Vagina (tissue), 2 donors: ENCODE measurements at regions not wholly inside any gene's neighbourhood (a gene's known extent, or its start where the extent isn't known, plus 50 kb on each side); places are given as distances from the start of the nearest gene placed in this dataset.
"Not testable (repeated sequence)": the region's sequence is repeated elsewhere in the genome, so short reads cannot be mapped to it uniquely, and the experiment has no call there.

ENCODE experiments used
- DNase-seq, 2 donors: peaks; one replicate each; pipeline ENCODE4 v3.0.0-alpha.2; 2017; ENCODE audit errors: extremely low spot score in 2 of 2
- H3K27ac ChIP-seq: fragments of 200-600 bp; sonication (generic); one replicate; pipeline ENCODE4 v1.5.1; 2019
- H3K27me3 ChIP-seq: fragments of 200-600 bp; sonication (generic); one replicate; pipeline ENCODE4 v1.5.1; 2019
- H3K36me3 ChIP-seq, 2 donors: fragments of 200-600 bp; sonication (generic); one replicate each; pipeline ENCODE4 v1.5.1; 2017 to 2019
- H3K4me1 ChIP-seq: fragments of 200-600 bp; sonication (generic); one replicate; pipeline ENCODE4 v1.5.1; 2019
- H3K4me3 ChIP-seq, 2 donors: fragments of 200-600 bp; sonication (generic); 1 replicate in 1 of 2; 2 replicates in 1 of 2; pipeline ENCODE4 v1.5.1; 2016 to 2019
- H3K9me3 ChIP-seq: fragments of 200-600 bp; sonication (generic); one replicate; pipeline ENCODE4 v1.5.1; 2019
- CTCF ChIP-seq, 3 experiments: fragments of 450-650 bp in 2 of 3; fragments of 200-600 bp in 1 of 3; sonication (generic) in 1 of 3; IDR thresholded peaks; one replicate each; pipeline ENCODE4 v1.5.1; 2017 to 2019; ENCODE audit warnings: antibody characterized with exemption in 3 of 3, mild to moderate bottlenecking in 2 of 3, moderate library complexity in 2 of 3
- POLR2A ChIP-seq, 2 donors: fragments of 450-650 bp; IDR thresholded peaks; one replicate each; pipeline ENCODE4 v1.6.1; 2017; ENCODE audit warnings: antibody characterized with exemption in 2 of 2, mild to moderate bottlenecking in 2 of 2, moderate library complexity in 2 of 2
- POLR2AphosphoS5 ChIP-seq, 2 donors: sonication (generic); formaldehyde crosslinking; IDR thresholded peaks; one replicate each; pipeline ENCODE4 v1.9.0; 2017; ENCODE audit warnings: antibody characterized with exemption in 2 of 2, mild to moderate bottlenecking in 2 of 2, low read depth in 1 of 2; ENCODE audit not compliant: insufficient read depth in 1 of 2
- intact Hi-C: fragments of 100-400 bp; cut with DNase I; formaldehyde crosslinking; loops from one replicate; pipeline ENCODE4 v1.15.1; 2023

GRCh38 chr12:126963825-126964224 is 1303.1 kb upstream of the TMEM132C start:
- Histone ChIP-seq H3K4me1 (no peaks in the 10 kb centered on the region), H3K36me3 (no peaks in the 10 kb centered on the region), H3K9me3 (no peaks in the 10 kb centered on the region), H3K27ac (no peak overlapping the region), H3K4me3 (no peak overlapping the region), H3K27me3 (no peaks in the 10 kb centered on the region)
- intact Hi-C loops = no loop called here
- TF ChIP-seq POLR2A (IDR thresholded peaks at IDR 0.05) = no peak
- TF ChIP-seq POLR2AphosphoS5 (IDR thresholded peaks at IDR 0.05; ENCODE audit: insufficient read depth in 1 of 2, low read depth in 1 of 2) = no peak
- no peak for TF ChIP-seq CTCF (IDR thresholded peaks at IDR 0.05)
- no peak for DNase-seq

GRCh38 chr12:126966498-126966897 is 1300.5 kb upstream of the TMEM132C start:
- TF ChIP-seq POLR2AphosphoS5 (IDR thresholded peaks at IDR 0.05; ENCODE audit: insufficient read depth in 1 of 2, low read depth in 1 of 2) (no peak), CTCF (IDR thresholded peaks at IDR 0.05) (no peak), POLR2A (IDR thresholded peaks at IDR 0.05) (no peak)
- no peak for DNase-seq
- Histone ChIP-seq H3K9me3 (no peaks in the 10 kb centered on the region), H3K36me3 (no peaks in the 10 kb centered on the region), H3K4me3 (no peak overlapping the region), H3K27ac (no peak overlapping the region), H3K27me3 (no peaks in the 10 kb centered on the region), H3K4me1 (no peaks in the 10 kb centered on the region)
- intact Hi-C loops = no loop called here

- no peak for DNase-seq
- Histone ChIP-seq H3K4me1 (no peaks in the 10 kb centered on the region), H3K27me3 (no peaks in the 10 kb centered on the region), H3K9me3 (no peaks in the 10 kb centered on the region), H3K27ac (no peak overlapping the region), H3K36me3 (no peaks in the 10 kb centered on the region), H3K4me3 (no peak overlapping the region)
- intact Hi-C loops = no loop called here
- no peak for TF ChIP-seq POLR2A (IDR thresholded peaks at IDR 0.05)
- TF ChIP-seq POLR2AphosphoS5 (IDR thresholded peaks at IDR 0.05; ENCODE audit: insufficient read depth in 1 of 2, low read depth in 1 of 2) = no peak
- no peak for TF ChIP-seq CTCF (IDR thresholded peaks at IDR 0.05)
These were observed 1299.8 kb upstream of the TMEM132C start for GRCh38 chr12:126967152-126967551.

GRCh38 chr12:126974779-126975178 is 1292.2 kb upstream of the TMEM132C start:
- H3K4me3 ChIP-seq = no peak overlapping the region
- DNase-seq = no peak
- no peaks in the 10 kb centered on the region for H3K4me1 ChIP-seq
- H3K27ac ChIP-seq = no peak overlapping the region
- H3K27me3 ChIP-seq = no peaks in the 10 kb centered on the region
- no peaks in the 10 kb centered on the region for H3K9me3 ChIP-seq
- H3K36me3 ChIP-seq = no peaks in the 10 kb centered on the region
- intact Hi-C loops = no loop called here
- TF ChIP-seq POLR2A (IDR thresholded peaks at IDR 0.05) (no peak), CTCF (IDR thresholded peaks at IDR 0.05) (no peak), POLR2AphosphoS5 (IDR thresholded peaks at IDR 0.05; ENCODE audit: insufficient read depth in 1 of 2, low read depth in 1 of 2) (no peak)

- Histone ChIP-seq H3K4me3 (no peak overlapping the region), H3K27ac (no peak overlapping the region), H3K9me3 (no peaks in the 10 kb centered on the region), H3K4me1 (no peaks in the 10 kb centered on the region), H3K27me3 (no peaks in the 10 kb centered on the region), H3K36me3 (no peaks in the 10 kb centered on the region)
- intact Hi-C loops = no loop called here
- DNase-seq = no peak
- no peak for TF ChIP-seq POLR2A (IDR thresholded peaks at IDR 0.05)
- TF ChIP-seq POLR2AphosphoS5 (IDR thresholded peaks at IDR 0.05; ENCODE audit: insufficient read depth in 1 of 2, low read depth in 1 of 2) = no peak
These were observed 1290.4 kb upstream of the TMEM132C start for GRCh38 chr12:126976579-126976978.

GRCh38 chr12:126979564-126979963 is 1287.4 kb upstream of the TMEM132C start:
- H3K27ac ChIP-seq, H3K27me3 ChIP-seq, H3K36me3 ChIP-seq, intact Hi-C loops, DNase-seq, H3K9me3 ChIP-seq, H3K4me3 ChIP-seq, H3K4me1 ChIP-seq: not testable (repeated sequence)
